HEK293 (cell line): ENCODE measurements at regions not wholly inside any gene's neighbourhood (a gene's known extent, or its start where the extent isn't known, plus 50 kb on each side); places are given as distances from the start of the nearest gene placed in this dataset.

Experiments used
- CTCF ChIP-seq: fragments of 450-650 bp; formaldehyde crosslinking; IDR thresholded peaks from 2 replicates; pipeline ENCODE4 v1.5.1; 2016; ENCODE audit warnings: missing biosample characterization, missing genetic modification characterization
- KLF16 ChIP-seq: fragments of 450-650 bp; formaldehyde crosslinking; IDR thresholded peaks from 2 replicates; pipeline ENCODE4 v1.5.1; 2017; ENCODE audit warnings: missing biosample characterization, missing genetic modification characterization
- PRDM6 ChIP-seq: fragments of 450-650 bp; formaldehyde crosslinking; IDR thresholded peaks from 2 replicates; pipeline ENCODE4 v1.5.1; 2017; ENCODE audit warnings: missing biosample characterization, missing genetic modification characterization
- YY1 ChIP-seq: fragments of 450-650 bp; formaldehyde crosslinking; IDR thresholded peaks from 2 replicates; pipeline ENCODE4 v1.5.1; 2018; ENCODE audit warnings: missing biosample characterization, missing genetic modification characterization
- ZNF175 ChIP-seq: fragments of 450-650 bp; formaldehyde crosslinking; IDR thresholded peaks from 2 replicates; pipeline ENCODE4 v1.5.1; 2016; ENCODE audit warnings: missing biosample characterization, missing genetic modification characterization
- ZNF221 ChIP-seq: fragments of 450-650 bp; formaldehyde crosslinking; IDR thresholded peaks from 2 replicates; pipeline ENCODE4 v1.5.1; 2017; ENCODE audit warnings: missing biosample characterization, missing genetic modification characterization, borderline replicate concordance
- ZNF660 ChIP-seq: fragments of 450-650 bp; IDR thresholded peaks from 2 replicates; pipeline ENCODE4 v1.5.1; 2018; ENCODE audit warnings: missing biosample characterization, mild to moderate bottlenecking, missing genetic modification characterization
- ZNF707 ChIP-seq: fragments of 450-650 bp; formaldehyde crosslinking; IDR thresholded peaks from 2 replicates; pipeline ENCODE4 v1.5.1; 2016; ENCODE audit warnings: missing biosample characterization, missing genetic modification characterization
- TF ChIP-seq, protein P1 (sequence below): fragments of 450-650 bp; formaldehyde crosslinking; conservative IDR thresholded peaks from 2 replicates; pipeline ENCODE4 v1.5.1; 2016; ENCODE audit warnings: low read depth, missing biosample characterization, missing genetic modification characterization

DNA sequence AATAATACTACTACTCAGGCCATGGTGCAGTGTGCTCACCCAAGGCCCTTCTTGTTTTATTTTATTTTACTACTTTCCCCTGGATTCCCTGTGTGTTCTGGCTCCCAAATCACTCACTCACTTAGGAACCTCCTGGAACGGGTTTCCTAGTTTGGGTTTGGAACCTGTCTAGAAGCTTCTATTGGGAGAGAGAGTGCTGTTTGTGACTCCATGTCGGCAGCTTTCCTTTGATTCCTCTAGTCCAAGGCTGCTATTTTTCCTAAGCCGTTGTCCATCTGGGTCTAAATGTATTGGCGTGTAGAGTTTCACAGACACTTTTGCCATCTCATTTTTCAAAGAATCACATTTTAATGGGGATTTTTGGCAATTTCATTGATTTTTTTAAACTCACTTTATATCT lies 70.8 kb downstream of the FOXA2 start:
- no peak for TF ChIP-seq CTCF (tag by site-specific recombination)
- TF ChIP-seq KLF16 (tag by site-specific recombination), result no peak
- no peak for TF ChIP-seq ZNF707
- no peak for TF ChIP-seq PRDM6
- TF ChIP-seq, protein P1, sequence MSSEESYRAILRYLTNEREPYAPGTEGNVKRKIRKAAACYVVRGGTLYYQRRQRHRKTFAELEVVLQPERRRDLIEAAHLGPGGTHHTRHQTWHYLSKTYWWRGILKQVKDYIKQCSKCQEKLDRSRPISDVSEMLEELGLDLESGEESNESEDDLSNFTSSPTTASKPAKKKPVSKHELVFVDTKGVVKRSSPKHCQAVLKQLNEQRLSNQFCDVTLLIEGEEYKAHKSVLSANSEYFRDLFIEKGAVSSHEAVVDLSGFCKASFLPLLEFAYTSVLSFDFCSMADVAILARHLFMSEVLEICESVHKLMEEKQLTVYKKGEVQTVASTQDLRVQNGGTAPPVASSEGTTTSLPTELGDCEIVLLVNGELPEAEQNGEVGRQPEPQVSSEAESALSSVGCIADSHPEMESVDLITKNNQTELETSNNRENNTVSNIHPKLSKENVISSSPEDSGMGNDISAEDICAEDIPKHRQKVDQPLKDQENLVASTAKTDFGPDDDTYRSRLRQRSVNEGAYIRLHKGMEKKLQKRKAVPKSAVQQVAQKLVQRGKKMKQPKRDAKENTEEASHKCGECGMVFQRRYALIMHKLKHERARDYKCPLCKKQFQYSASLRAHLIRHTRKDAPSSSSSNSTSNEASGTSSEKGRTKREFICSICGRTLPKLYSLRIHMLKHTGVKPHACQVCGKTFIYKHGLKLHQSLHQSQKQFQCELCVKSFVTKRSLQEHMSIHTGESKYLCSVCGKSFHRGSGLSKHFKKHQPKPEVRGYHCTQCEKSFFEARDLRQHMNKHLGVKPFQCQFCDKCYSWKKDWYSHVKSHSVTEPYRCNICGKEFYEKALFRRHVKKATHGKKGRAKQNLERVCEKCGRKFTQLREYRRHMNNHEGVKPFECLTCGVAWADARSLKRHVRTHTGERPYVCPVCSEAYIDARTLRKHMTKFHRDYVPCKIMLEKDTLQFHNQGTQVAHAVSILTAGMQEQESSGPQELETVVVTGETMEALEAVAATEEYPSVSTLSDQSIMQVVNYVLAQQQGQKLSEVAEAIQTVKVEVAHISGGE, result no peak
- TF ChIP-seq ZNF175, result no peak
- no peak for TF ChIP-seq YY1
- no peak for TF ChIP-seq ZNF660 (tag by site-specific recombination)
- TF ChIP-seq ZNF221, result no peak
